ENCODE measurements at regions not wholly inside any gene's neighbourhood (a gene's known extent, or its start where the extent isn't known, plus 50 kb on each side); places are given as distances from the start of the nearest gene placed in this dataset.
"Not testable (repeated sequence)": the region's sequence is repeated elsewhere in the genome, so short reads cannot be mapped to it uniquely, and the experiment has no call there.

GRCh38 chr5:99272576-99272975, 343.8 kb upstream of the CHD1 start:
- no peak for DNase-seq

- DNase-seq, result no peak
Measured at GRCh38 chr5:99258819-99259218, 330.0 kb upstream of the CHD1 start.

GRCh38 chr5:99248066-99248465, 319.3 kb upstream of the CHD1 start:
- DNase-seq, result no peak

GRCh38 chr5:99247346-99247745, 318.5 kb upstream of the CHD1 start:
- no peak for DNase-seq

- no peak for DNase-seq
Measured at GRCh38 chr5:99243111-99243510, 314.3 kb upstream of the CHD1 start.

GRCh38 chr5:99239826-99240360, 311.1 kb upstream of the CHD1 start:
- DNase-seq, result no peak

GRCh38 chr5:99191206-99191745, 262.5 kb upstream of the CHD1 start:
- no peak for DNase-seq

GRCh38 chr5:99187611-99188010, 258.8 kb upstream of the CHD1 start:
- no peak for DNase-seq

- DNase-seq, result no peak
Measured at GRCh38 chr5:99179206-99179605, 250.4 kb upstream of the CHD1 start.

GRCh38 chr5:99177796-99178195, 249.0 kb upstream of the CHD1 start:
- DNase-seq, result no peak

- no peak for DNase-seq
Measured at GRCh38 chr5:99176186-99176585, 247.4 kb upstream of the CHD1 start.

GRCh38 chr5:99169309-99169708, 240.5 kb upstream of the CHD1 start:
- DNase-seq, result no peak

- not testable (repeated sequence) for DNase-seq
Measured at GRCh38 chr5:99161538-99161937, 232.7 kb upstream of the CHD1 start.

GRCh38 chr5:99156688-99157087, 227.9 kb upstream of the CHD1 start:
- DNase-seq, result no peak

GRCh38 chr5:99143283-99143795, 214.5 kb upstream of the CHD1 start:
- not testable (repeated sequence) for DNase-seq

- no peak for DNase-seq
Measured at GRCh38 chr5:99141534-99142128, 212.8 kb upstream of the CHD1 start.

GRCh38 chr5:99138911-99139310, 210.1 kb upstream of the CHD1 start:
- DNase-seq, result no peak

- DNase-seq, result no peak
Measured at GRCh38 chr5:99133921-99134320, 205.1 kb upstream of the CHD1 start.

GRCh38 chr5:99129768-99130501, 201.1 kb upstream of the CHD1 start:
- DNase-seq, result no peak

GRCh38 chr5:99122976-99123375, 194.2 kb upstream of the CHD1 start:
- no peak for DNase-seq

GRCh38 chr5:99119326-99119725, 190.5 kb upstream of the CHD1 start:
- DNase-seq, result no peak

GRCh38 chr5:99116526-99116925, 187.7 kb upstream of the CHD1 start:
- DNase-seq, result no peak

- DNase-seq, result no peak
Measured at GRCh38 chr5:99109894-99110293, 181.1 kb upstream of the CHD1 start.

- DNase-seq, result no peak
Measured at GRCh38 chr5:99105216-99105615, 176.4 kb upstream of the CHD1 start.
